Type B pancreatic cell (in vitro differentiated cells): ENCODE measurements at regions not wholly inside any gene's neighbourhood (a gene's known extent, or its start where the extent isn't known, plus 50 kb on each side); places are given as distances from the start of the nearest gene placed in this dataset.

ENCODE experiments used
- DNase-seq: peaks from one replicate; pipeline ENCODE4 v3.0.0; 2021; ENCODE audit warnings: mixed read lengths; ENCODE audit not compliant: unreplicated experiment; ENCODE audit errors: extremely low spot score
- H3K27ac Mint-ChIP-seq: 2 replicates; pipeline ENCODE4 v1.8.0; 2021; ENCODE audit warnings: mild to moderate bottlenecking, mixed read lengths
- H3K27me3 Mint-ChIP-seq: 2 replicates; pipeline ENCODE4 v1.8.0; 2021; ENCODE audit warnings: mixed read lengths
- H3K36me3 Mint-ChIP-seq: 2 replicates; pipeline ENCODE4 v1.8.0; 2021; ENCODE audit warnings: mixed read lengths
- H3K4me1 Mint-ChIP-seq: one replicate; pipeline ENCODE4 v1.8.0; 2021; ENCODE audit warnings: mixed read lengths; ENCODE audit not compliant: unreplicated experiment
- H3K4me3 Mint-ChIP-seq: 2 replicates; pipeline ENCODE4 v1.8.0; 2021; ENCODE audit warnings: mild to moderate bottlenecking, mixed read lengths
- H3K9me3 Mint-ChIP-seq: 2 replicates; pipeline ENCODE4 v1.8.0; 2021; ENCODE audit warnings: mixed read lengths
- TF ChIP-seq, protein P1 (sequence below): fragments of 200-600 bp; sonication (generic); conservative IDR thresholded peaks from 2 replicates; pipeline ENCODE4 v1.5.0; 2021; ENCODE audit warnings: antibody characterized with exemption, mild to moderate bottlenecking

DNA sequence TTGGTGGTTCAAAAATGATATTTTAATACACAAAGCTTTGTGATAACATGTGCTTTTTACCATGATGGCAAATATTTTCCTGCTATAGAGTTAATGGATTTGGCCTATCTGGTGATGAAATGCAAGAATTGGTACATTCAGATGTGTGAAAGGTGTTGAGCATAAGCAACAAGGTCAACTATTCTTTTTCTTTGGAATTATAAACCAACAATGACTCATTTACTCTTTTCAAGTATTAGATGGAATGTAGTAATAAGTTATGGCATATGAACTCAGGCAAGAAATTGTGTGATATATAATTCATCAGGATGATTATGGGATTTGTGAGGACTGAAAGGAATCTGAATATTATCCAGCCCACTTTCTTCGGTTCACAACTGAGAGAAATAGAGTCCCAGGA, 471.4 kb downstream of the ETNK1 start:
- peaks cover 14% of the 10 kb centered on the region for H3K27me3 Mint-ChIP-seq
- no peaks in the 10 kb centered on the region for H3K9me3 Mint-ChIP-seq
- H3K36me3 Mint-ChIP-seq = no peaks in the 10 kb centered on the region
- TF ChIP-seq, protein P1, sequence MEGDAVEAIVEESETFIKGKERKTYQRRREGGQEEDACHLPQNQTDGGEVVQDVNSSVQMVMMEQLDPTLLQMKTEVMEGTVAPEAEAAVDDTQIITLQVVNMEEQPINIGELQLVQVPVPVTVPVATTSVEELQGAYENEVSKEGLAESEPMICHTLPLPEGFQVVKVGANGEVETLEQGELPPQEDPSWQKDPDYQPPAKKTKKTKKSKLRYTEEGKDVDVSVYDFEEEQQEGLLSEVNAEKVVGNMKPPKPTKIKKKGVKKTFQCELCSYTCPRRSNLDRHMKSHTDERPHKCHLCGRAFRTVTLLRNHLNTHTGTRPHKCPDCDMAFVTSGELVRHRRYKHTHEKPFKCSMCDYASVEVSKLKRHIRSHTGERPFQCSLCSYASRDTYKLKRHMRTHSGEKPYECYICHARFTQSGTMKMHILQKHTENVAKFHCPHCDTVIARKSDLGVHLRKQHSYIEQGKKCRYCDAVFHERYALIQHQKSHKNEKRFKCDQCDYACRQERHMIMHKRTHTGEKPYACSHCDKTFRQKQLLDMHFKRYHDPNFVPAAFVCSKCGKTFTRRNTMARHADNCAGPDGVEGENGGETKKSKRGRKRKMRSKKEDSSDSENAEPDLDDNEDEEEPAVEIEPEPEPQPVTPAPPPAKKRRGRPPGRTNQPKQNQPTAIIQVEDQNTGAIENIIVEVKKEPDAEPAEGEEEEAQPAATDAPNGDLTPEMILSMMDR = no peak
- no peak overlapping the region for H3K4me3 Mint-ChIP-seq
- H3K27ac Mint-ChIP-seq = no peak overlapping the region
- DNase-seq = no peak
- H3K4me1 Mint-ChIP-seq = peaks cover 11% of the 10 kb centered on the region

GRCh38 chr12:23098110-23098509, 473.1 kb downstream of the ETNK1 start:
- Mint-ChIP-seq H3K27ac (no peak overlapping the region), H3K4me1 (peaks cover 11% of the 10 kb centered on the region), H3K27me3 (peaks cover 9% of the 10 kb centered on the region), H3K36me3 (no peaks in the 10 kb centered on the region), H3K9me3 (no peaks in the 10 kb centered on the region), H3K4me3 (no peak overlapping the region)
- TF ChIP-seq, protein P1 = no peak
- no peak for DNase-seq

DNA sequence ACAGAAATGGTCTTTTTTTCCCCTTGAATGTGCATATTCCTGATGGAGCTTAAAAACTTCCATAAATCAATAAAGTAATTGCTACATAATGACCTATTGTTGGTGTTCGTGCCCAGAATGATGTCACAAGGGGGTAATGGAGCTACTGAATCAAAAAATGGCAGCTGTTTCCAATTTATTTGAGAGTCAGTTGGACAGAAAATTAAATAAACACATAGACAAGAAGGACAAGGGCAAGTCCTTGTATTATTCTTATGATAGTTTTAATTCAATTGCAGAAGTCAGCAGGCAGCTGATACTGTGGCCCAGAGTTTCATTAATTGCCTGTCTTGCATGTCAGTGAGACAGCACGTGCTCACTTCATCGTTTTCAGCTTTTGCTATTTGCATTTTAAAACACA, 473.5 kb downstream of the ETNK1 start:
- no peaks in the 10 kb centered on the region for H3K36me3 Mint-ChIP-seq
- H3K27me3 Mint-ChIP-seq = peaks cover 9% of the 10 kb centered on the region
- TF ChIP-seq, protein P1 = no peak
- H3K9me3 Mint-ChIP-seq = no peaks in the 10 kb centered on the region
- no peak for DNase-seq
- peaks cover 11% of the 10 kb centered on the region for H3K4me1 Mint-ChIP-seq
- no peak overlapping the region for H3K27ac Mint-ChIP-seq
- no peak overlapping the region for H3K4me3 Mint-ChIP-seq

DNA sequence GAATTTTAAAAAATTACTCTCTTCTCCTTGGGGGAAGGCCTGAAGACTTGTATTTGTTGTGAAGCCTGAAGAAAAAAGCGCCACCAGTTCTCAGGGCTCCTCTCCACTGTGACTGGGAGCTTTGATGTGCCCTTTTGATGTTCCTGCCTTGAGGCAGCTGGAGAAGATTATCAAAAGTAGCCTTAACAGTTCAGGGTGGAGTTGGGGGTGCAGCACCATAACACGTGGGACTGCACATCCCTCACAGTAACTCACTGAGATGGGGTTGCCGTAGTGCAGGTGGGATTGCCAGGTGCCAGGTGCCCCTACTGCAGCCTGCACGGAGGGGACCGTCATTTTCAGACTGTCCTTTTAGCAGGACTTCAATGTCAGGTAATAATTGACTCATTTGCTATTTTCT, 474.1 kb downstream of the ETNK1 start:
- TF ChIP-seq, protein P1 = no peak
- Mint-ChIP-seq H3K36me3 (no peaks in the 10 kb centered on the region), H3K27ac (no peak overlapping the region), H3K4me1 (peaks cover 11% of the 10 kb centered on the region), H3K4me3 (no peak overlapping the region), H3K9me3 (no peaks in the 10 kb centered on the region), H3K27me3 (peaks cover 9% of the 10 kb centered on the region)
- DNase-seq = no peak

DNA sequence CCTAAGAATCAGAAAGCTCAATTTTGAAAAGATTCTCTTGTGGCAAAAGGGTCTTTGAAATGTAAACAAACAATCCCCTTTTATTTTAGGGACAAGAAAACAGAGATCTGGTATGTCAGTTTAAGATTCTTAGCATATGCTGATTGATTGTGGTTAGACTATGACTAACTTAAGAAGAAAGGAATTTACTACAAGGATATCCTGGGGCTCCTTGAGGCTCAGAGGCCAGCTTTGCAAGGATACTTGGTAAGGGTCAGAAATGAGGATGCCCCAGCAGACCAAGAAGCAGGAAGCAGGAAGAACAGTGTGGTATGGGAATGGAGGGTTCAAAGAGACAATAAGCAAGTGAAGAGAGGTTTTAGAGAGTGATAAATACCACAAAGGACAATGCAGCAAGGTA, 474.6 kb downstream of the ETNK1 start:
- Mint-ChIP-seq H3K9me3 (no peaks in the 10 kb centered on the region), H3K27ac (no peak overlapping the region), H3K27me3 (peaks cover 9% of the 10 kb centered on the region), H3K36me3 (no peaks in the 10 kb centered on the region), H3K4me1 (peaks cover 11% of the 10 kb centered on the region), H3K4me3 (no peak overlapping the region)
- TF ChIP-seq, protein P1 = no peak
- no peak for DNase-seq

- Mint-ChIP-seq H3K36me3 (no peaks in the 10 kb centered on the region), H3K4me1 (no peaks in the 10 kb centered on the region), H3K27me3 (no peaks in the 10 kb centered on the region), H3K27ac (no peak overlapping the region), H3K4me3 (no peak overlapping the region), H3K9me3 (no peaks in the 10 kb centered on the region)
- TF ChIP-seq, protein P1 = no peak
- DNase-seq = no peak
Measured at GRCh38 chr12:23108957-23109356, 484.0 kb downstream of the ETNK1 start.
